NCI-H2196 (cell line): ENCODE measurements at regions not wholly inside any gene's neighbourhood (a gene's known extent, or its start where the extent isn't known, plus 50 kb on each side); places are given as distances from the start of the nearest gene placed in this dataset.
"Not testable (repeated sequence)": the region's sequence is repeated elsewhere in the genome, so short reads cannot be mapped to it uniquely, and the experiment has no call there.

Experiments
- DNase-seq: peaks from one replicate; lab custom pipeline; 2025; ENCODE audit not compliant: unreplicated experiment; lab: John Stamatoyannopoulos, UW

GRCh38 chr3:87109465-87109864, 117.6 kb upstream of the CHMP2B start:
- DNase-seq, result no peak

GRCh38 chr3:87101861-87102625, 111.1 kb upstream of the VGLL3 start:
- no peak for DNase-seq

- DNase-seq, result not testable (repeated sequence)
Observed at GRCh38 chr3:87097733-87098132, 106.8 kb upstream of the VGLL3 start.

GRCh38 chr3:87090631-87091030, 99.7 kb upstream of the VGLL3 start:
- DNase-seq, result no peak

GRCh38 chr3:87088993-87089841, 98.3 kb upstream of the VGLL3 start:
- DNase-seq, result no peak

- DNase-seq, result no peak
Observed at GRCh38 chr3:87088430-87088992, 97.6 kb upstream of the VGLL3 start.

- DNase-seq, result no peak
Observed at GRCh38 chr3:87084868-87085267, 93.9 kb upstream of the VGLL3 start.

- DNase-seq, result peak; percentile 0
Observed at GRCh38 chr3:87082796-87083440, 92.0 kb upstream of the VGLL3 start.

- no peak for DNase-seq
Observed at GRCh38 chr3:87077355-87077754, 86.4 kb upstream of the VGLL3 start.

- DNase-seq, result no peak
Observed at GRCh38 chr3:87076946-87077345, 86.0 kb upstream of the VGLL3 start.

- DNase-seq, result no peak
Observed at GRCh38 chr3:87073496-87074145, 82.7 kb upstream of the VGLL3 start.

- DNase-seq, result no peak
Observed at GRCh38 chr3:87072446-87072845, 81.5 kb upstream of the VGLL3 start.

GRCh38 chr3:87069971-87070370, 79.0 kb upstream of the VGLL3 start:
- DNase-seq, result no peak

GRCh38 chr3:87069021-87069420, 78.1 kb upstream of the VGLL3 start:
- no peak for DNase-seq

- DNase-seq, result no peak
Observed at GRCh38 chr3:87062685-87063084, 71.7 kb upstream of the VGLL3 start.

- DNase-seq, result no peak
Observed at GRCh38 chr3:87057474-87057873, 66.5 kb upstream of the VGLL3 start.

GRCh38 chr3:87053553-87053952, 62.6 kb upstream of the VGLL3 start:
- DNase-seq, result no peak

GRCh38 chr3:87052499-87053260, 61.7 kb upstream of the VGLL3 start:
- DNase-seq, result no peak

- DNase-seq, result no peak
Observed at GRCh38 chr3:87047852-87048251, 56.9 kb upstream of the VGLL3 start.

GRCh38 chr3:87046241-87046640, 55.3 kb upstream of the VGLL3 start:
- no peak for DNase-seq
